ENCODE measurements at regions not wholly inside any gene's neighbourhood (a gene's known extent, or its start where the extent isn't known, plus 50 kb on each side); places are given as distances from the start of the nearest gene placed in this dataset.

GRCh38 chr3:159866201-159866746, 122.4 kb upstream of the IL12A start:
- TF ChIP-seq CTCF (IDR thresholded peaks at IDR 0.05) (no peak), POLR2A (IDR thresholded peaks at IDR 0.05) (no peak)

All from adrenal gland (tissue), 5 donors.